Right lobe of liver (tissue), 6 donors: ENCODE measurements at regions not wholly inside any gene's neighbourhood (a gene's known extent, or its start where the extent isn't known, plus 50 kb on each side); places are given as distances from the start of the nearest gene placed in this dataset.
"Not testable (repeated sequence)": the region's sequence is repeated elsewhere in the genome, so short reads cannot be mapped to it uniquely, and the experiment has no call there.

Experiments
- ATAC-seq, 4 donors: fragments of 200-7000 bp; cut with Tn5 transposase; one replicate each; pipeline ENCODE4 v1.9.1; 2020; ENCODE audit warnings: mild to moderate bottlenecking in 4 of 4, moderate library complexity in 4 of 4
- DNase-seq, 3 donors: peaks; one replicate each; pipeline ENCODE4 v3.0.0-alpha.2; 2020
- H3K27ac ChIP-seq, 3 donors: fragments of 200-600 bp; one replicate each; pipeline ENCODE4 v1.8.0; 2022
- H3K27me3 ChIP-seq, 2 donors: fragments of 200-600 bp; one replicate each; pipeline ENCODE4 v1.8.0; 2022
- H3K36me3 ChIP-seq, 4 donors: fragments of 200-600 bp; sonication (generic) in 1 of 4; one replicate each; pipeline versions ENCODE4 v1.5.1 to v1.8.0; 2017 to 2022; ENCODE audit warnings: control low read depth in 1 of 4
- H3K4me1 ChIP-seq, 4 donors: fragments of 200-600 bp; sonication (generic) in 1 of 4; one replicate each; pipeline versions ENCODE4 v1.5.1 to v1.8.0; 2017 to 2022; ENCODE audit warnings: control low read depth in 1 of 4
- H3K4me3 ChIP-seq, 3 donors: fragments of 200-600 bp; one replicate each; pipeline ENCODE4 v1.8.0; 2022
- H3K9me3 ChIP-seq, 4 donors: fragments of 200-600 bp; sonication (generic) in 1 of 4; one replicate each; pipeline versions ENCODE4 v1.5.1 to v1.8.0; 2017 to 2022; ENCODE audit warnings: control low read depth in 1 of 4
- POLR2A ChIP-seq: fragments of 450-650 bp; IDR thresholded peaks from one replicate; pipeline ENCODE4 v1.6.1; 2017; ENCODE audit warnings: antibody characterized with exemption, mild to moderate bottlenecking
- WGBS: methylation state at CpG from one replicate; pipeline ENCODE4 v1.1.6; 2018; ENCODE audit warnings: low coverage, low lambda C conversion rate; ENCODE audit not compliant: insufficient coverage; ENCODE audit errors: missing lambda C conversion rate; 5-methylcytosine and 5-hydroxymethylcytosine counted together
- intact Hi-C, 2 donors: fragments of 100-400 bp; cut with DNase I; formaldehyde crosslinking; loops; one replicate each; pipeline versions ENCODE4 v1.11.2 to v1.14.1; 2022
- TF ChIP-seq, protein P1 (sequence below), 4 donors: fragments of 200-600 bp in 3 of 4; fragments of 450-650 bp in 1 of 4; IDR thresholded peaks; one replicate each; pipeline versions ENCODE4 v1.5.1 to v1.8.0; 2016 to 2022; ENCODE audit warnings: antibody characterized with exemption in 4 of 4, mild to moderate bottlenecking in 2 of 4
- donor health status: DM: no; HTN: yes; CAD: no.
- donor health status: DM: no; HTN: no; CAD: no.
- donor health status: DM: no; HTN: no; CAD: no.
- donor health status: DM: no; HTN: yes; CAD: no.
- donor health status: DM: no; HTN: yes; CAD: no.

DNA sequence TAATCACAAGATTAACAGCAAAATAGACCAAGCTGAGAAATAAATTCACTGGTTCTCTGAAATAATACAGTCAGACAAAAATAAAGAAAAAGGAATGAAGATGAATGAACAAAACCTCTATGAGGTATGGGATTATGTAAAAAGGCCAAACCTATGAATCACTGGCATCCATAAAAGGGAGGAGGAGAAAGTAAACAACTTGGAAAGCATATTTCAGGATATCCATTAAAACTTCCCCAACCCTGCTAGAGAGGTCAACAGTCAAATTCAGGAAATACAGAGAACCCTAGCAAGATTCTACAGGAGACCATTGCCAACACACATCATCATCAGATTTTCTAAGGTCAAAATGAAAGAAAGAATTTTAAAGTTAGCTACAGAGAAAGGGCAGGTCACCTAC lies 649.7 kb upstream of the CBLB start:
- TF ChIP-seq POLR2A: no peak
- TF ChIP-seq, protein P1, sequence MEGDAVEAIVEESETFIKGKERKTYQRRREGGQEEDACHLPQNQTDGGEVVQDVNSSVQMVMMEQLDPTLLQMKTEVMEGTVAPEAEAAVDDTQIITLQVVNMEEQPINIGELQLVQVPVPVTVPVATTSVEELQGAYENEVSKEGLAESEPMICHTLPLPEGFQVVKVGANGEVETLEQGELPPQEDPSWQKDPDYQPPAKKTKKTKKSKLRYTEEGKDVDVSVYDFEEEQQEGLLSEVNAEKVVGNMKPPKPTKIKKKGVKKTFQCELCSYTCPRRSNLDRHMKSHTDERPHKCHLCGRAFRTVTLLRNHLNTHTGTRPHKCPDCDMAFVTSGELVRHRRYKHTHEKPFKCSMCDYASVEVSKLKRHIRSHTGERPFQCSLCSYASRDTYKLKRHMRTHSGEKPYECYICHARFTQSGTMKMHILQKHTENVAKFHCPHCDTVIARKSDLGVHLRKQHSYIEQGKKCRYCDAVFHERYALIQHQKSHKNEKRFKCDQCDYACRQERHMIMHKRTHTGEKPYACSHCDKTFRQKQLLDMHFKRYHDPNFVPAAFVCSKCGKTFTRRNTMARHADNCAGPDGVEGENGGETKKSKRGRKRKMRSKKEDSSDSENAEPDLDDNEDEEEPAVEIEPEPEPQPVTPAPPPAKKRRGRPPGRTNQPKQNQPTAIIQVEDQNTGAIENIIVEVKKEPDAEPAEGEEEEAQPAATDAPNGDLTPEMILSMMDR (IDR thresholded peaks at IDR 0.05): no peak
- Histone ChIP-seq H3K4me3 (no peak overlapping the region), H3K27me3 (no peaks in the 10 kb centered on the region), H3K4me1 (no peaks in the 10 kb centered on the region), H3K36me3 (no peaks in the 10 kb centered on the region), H3K9me3 (no peaks in the 10 kb centered on the region), H3K27ac (no peak overlapping the region)
- DNase-seq (no peak), ATAC-seq (no peak)
- intact Hi-C loops: no loop called here

DNA sequence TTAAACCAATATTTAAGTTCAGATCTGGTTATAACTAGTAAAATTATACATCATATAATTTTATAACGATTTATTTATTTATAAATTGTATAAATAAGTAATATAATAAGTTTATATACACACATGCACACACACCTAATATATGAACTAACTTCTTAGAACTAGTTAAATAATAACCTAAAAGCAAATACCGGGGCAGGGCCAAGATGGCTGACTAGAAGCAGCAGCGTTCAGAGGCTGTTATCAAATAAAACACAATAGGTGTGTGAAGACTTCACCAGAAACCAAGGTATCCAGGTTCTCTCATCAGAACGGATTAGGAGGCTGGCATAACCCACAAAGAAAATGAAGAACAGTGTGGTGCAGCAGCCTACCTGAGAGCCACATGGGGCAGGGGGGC lies 653.6 kb upstream of the CBLB start:
- ATAC-seq (no peak), DNase-seq (no peak)
- H3K36me3 ChIP-seq: no peaks in the 10 kb centered on the region
- no peaks in the 10 kb centered on the region for H3K27me3 ChIP-seq
- no peaks in the 10 kb centered on the region for H3K9me3 ChIP-seq
- no peak overlapping the region for H3K27ac ChIP-seq
- H3K4me3 ChIP-seq: no peak overlapping the region
- TF ChIP-seq, protein P1 (IDR thresholded peaks at IDR 0.05): no peak
- TF ChIP-seq POLR2A: no peak
- WGBS: 45% methylated on average over 4 of the region's 4 CpGs
- intact Hi-C loops: no loop called here
- H3K4me1 ChIP-seq: no peaks in the 10 kb centered on the region

DNA sequence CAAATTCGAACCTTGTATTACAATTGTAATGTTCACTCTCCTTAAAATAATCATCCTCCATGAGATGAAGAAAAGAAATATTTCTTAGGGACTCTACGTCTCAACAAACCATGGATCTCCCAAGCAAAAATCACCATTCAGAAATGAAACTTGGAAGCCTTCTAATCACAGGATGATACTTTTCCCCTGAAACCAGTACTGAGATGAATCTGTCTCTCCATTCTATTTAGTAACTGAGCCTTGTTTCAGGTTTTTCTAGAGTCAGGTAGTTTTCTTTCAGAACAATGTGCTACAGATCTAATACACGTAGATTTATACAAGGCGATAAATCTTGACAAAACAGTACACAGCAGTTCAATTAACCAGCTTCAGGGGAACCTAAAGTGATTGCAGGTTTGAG lies 660.1 kb upstream of the CBLB start:
- 61% methylated on average over 4 of the region's 4 CpGs for WGBS
- TF ChIP-seq, protein P1 (IDR thresholded peaks at IDR 0.05): no peak
- TF ChIP-seq POLR2A: no peak
- no peaks in the 10 kb centered on the region for H3K4me1 ChIP-seq
- H3K27me3 ChIP-seq: no peaks in the 10 kb centered on the region
- intact Hi-C loops: no loop called here
- ATAC-seq (no peak), DNase-seq (no peak)
- H3K9me3 ChIP-seq: no peaks in the 10 kb centered on the region
- H3K4me3 ChIP-seq: no peak overlapping the region
- H3K36me3 ChIP-seq: no peaks in the 10 kb centered on the region
- H3K27ac ChIP-seq: no peak overlapping the region

DNA sequence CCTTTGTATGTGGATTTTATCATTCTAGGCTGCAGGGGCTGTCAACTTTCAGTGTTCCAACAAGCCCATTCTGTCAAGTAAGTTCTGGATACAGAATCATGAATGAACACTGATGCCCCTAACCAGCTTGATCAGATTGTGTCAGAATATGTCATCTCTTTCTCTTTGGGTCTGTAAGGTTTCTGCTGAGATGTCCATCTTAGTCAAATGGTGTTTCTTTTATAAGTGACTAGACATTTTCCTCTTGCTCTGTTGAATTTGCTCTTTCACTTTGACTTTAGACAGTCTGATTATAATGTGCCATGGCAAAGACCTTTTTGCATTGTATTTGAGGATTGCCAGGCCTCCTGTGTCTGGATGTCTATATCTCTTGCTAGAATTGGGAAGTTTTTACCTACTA lies 660.9 kb upstream of the CBLB start:
- H3K4me1 ChIP-seq: no peaks in the 10 kb centered on the region
- TF ChIP-seq, protein P1 (IDR thresholded peaks at IDR 0.05): no peak
- no peak for TF ChIP-seq POLR2A
- H3K4me3 ChIP-seq: no peak overlapping the region
- intact Hi-C loops: no loop called here
- H3K9me3 ChIP-seq: no peaks in the 10 kb centered on the region
- H3K27me3 ChIP-seq: no peaks in the 10 kb centered on the region
- no peak overlapping the region for H3K27ac ChIP-seq
- DNase-seq (no peak), ATAC-seq (no peak)
- H3K36me3 ChIP-seq: no peaks in the 10 kb centered on the region

DNA sequence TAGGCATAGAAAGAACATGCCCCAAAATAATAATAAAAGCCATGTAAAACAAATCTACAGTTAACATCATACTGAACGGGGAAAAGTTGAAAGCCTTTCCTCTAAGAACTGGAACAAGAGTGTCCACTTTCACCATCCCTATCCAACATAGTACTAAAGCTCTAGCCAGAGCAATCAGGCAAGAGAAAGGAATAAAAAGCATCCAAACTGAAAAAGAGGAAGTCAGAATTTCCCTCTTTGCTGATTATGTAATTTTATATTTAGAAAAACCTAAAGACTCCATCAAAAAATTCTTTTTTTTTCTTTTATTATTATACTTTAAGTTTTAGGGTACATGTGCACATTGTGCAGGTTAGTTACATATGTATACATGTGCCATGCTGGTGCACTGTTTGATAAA lies 661.6 kb upstream of the CBLB start:
- Histone ChIP-seq H3K27ac (no peak overlapping the region), H3K9me3 (no peaks in the 10 kb centered on the region), H3K36me3 (no peaks in the 10 kb centered on the region), H3K27me3 (no peaks in the 10 kb centered on the region), H3K4me3 (no peak overlapping the region), H3K4me1 (no peaks in the 10 kb centered on the region)
- ATAC-seq (no peak), DNase-seq (no peak)
- TF ChIP-seq, protein P1 (IDR thresholded peaks at IDR 0.05): no peak
- no peak for TF ChIP-seq POLR2A
- intact Hi-C loops: no loop called here
- WGBS: 56% methylated on average over 1 of the region's 1 CpG

DNA sequence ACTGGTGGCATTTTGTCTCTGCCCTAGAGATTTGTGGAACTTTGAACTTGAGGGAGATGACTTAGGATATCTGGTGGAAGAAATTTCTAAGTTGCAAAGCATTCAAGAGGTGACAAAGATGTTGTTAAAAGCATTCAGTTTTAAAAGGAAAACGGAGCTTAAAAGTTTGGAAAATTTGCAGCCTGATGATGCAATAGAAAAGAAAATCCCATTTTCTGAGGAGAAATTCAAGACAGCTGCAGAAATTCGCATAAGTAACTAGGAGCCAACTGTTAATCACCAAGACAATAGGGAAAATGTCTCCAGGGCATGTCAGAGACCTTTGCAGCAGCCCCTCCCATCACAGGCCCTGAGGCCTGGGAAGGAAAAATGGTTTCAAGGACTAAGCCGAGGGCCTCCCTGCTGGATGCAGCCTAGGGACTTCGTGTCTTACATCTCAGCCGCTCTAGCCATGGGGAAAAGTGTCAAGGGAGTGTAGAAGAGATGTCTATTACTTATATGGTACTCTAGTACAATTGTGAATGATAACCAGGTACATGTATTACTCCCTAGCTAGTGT lies 663.0 kb upstream of the CBLB start:
- DNase-seq, intact Hi-C loops, H3K9me3 ChIP-seq, H3K4me1 ChIP-seq, H3K27me3 ChIP-seq, H3K36me3 ChIP-seq, H3K27ac ChIP-seq, ATAC-seq, H3K4me3 ChIP-seq: not testable (repeated sequence)
- WGBS: 43% methylated on average over 5 of the region's 5 CpGs
